K562 (cell line): ENCODE measurements at regions not wholly inside any gene's neighbourhood (a gene's known extent, or its start where the extent isn't known, plus 50 kb on each side); places are given as distances from the start of the nearest gene placed in this dataset.
A peak's percentile ranks its signal among the peaks of the same experiment; 100 is the strongest.

ENCODE experiments used
- ATAC-seq: fragments of 200-7000 bp; cut with Tn5 transposase; 3 replicates; pipeline ENCODE4 v1.9.1; 2020; ENCODE audit warnings: moderate library complexity
- BruUV-seq: library from RNA; stranded (reverse); fragments of 400-500 nt; replicated peaks from 2 replicates; lab custom pipeline; 2021; lab: Mats Ljungman, UMichigan
- CTCF ChIA-PET: fragments of 300-600 bp; formaldehyde crosslinking; extraction: SDS; loops from one replicate; lab custom pipeline; 2021; ENCODE audit warnings: low intra/inter-chr PET ratio; lab: Yijun Ruan, JAX
- POLR2A ChIA-PET: fragments of 300-600, 350-650 bp; sonication (Branson Sonifier 250); formaldehyde crosslinking; extraction: SDS; loops from one replicate; lab custom pipeline; 2021; ENCODE audit warnings: antibody characterized with exemption, inconsistent platforms; lab: Yijun Ruan, JAX
- DNase-seq, 4 experiments: peaks; one replicate each; pipeline versions ENCODE4 v3.0.0 to v3.0.0-alpha.2; 2011 to 2018; ENCODE audit warnings: low spot score in 3 of 4, mixed read lengths in 3 of 4; ENCODE audit errors: extremely low read depth in 1 of 4
- FAIRE-seq: peaks from 2 replicates; lab custom pipeline; 2011; peaks lifted over from hg19 to GRCh38; lab: Jason Lieb, UNC
- H2AFZ ChIP-seq: 2 replicates; pipeline ENCODE4 v1.6.0; 2011; ENCODE audit warnings: low read depth, low read length, control low read depth, inconsistent platforms
- H3K27ac ChIP-seq: fragments of 200-600 bp; 3 replicates; pipeline ENCODE4 v1.8.0; 2011; ENCODE audit warnings: low read depth, mild to moderate bottlenecking, control low read depth, inconsistent platforms, low read length, moderate library complexity, mixed read lengths; ENCODE audit errors: extremely low read depth
- H3K27me3 ChIP-seq, 2 experiments: fragments of 300-600 bp in 1 of 2; 2 replicates in 1 of 2; 3 replicates in 1 of 2; pipeline versions ENCODE4 v1.6.0 to v1.8.0; 2011; ENCODE audit warnings: inconsistent platforms in 2 of 2, low read length in 2 of 2, mild to moderate bottlenecking in 1 of 2, mixed read lengths in 1 of 2, moderate library complexity in 1 of 2; ENCODE audit not compliant: control insufficient read depth in 2 of 2, insufficient read depth in 2 of 2
- H3K36me3 ChIP-seq: fragments of 300-600 bp; 3 replicates; pipeline ENCODE4 v1.8.0; 2011; ENCODE audit warnings: mild to moderate bottlenecking, low read length, inconsistent platforms; ENCODE audit not compliant: control insufficient read depth, insufficient read depth
- H3K4me1 ChIP-seq, 2 experiments: fragments of 200-600 bp in 1 of 2; replicated peaks in 1 of 2; 2 replicates in 1 of 2; 3 replicates in 1 of 2; pipeline versions ENCODE4 v1.5.1 to v1.8.0; 2011; ENCODE audit warnings: inconsistent platforms in 2 of 2, low read length in 2 of 2, mild to moderate bottlenecking in 1 of 2, mixed read lengths in 1 of 2, moderate library complexity in 1 of 2; ENCODE audit not compliant: control insufficient read depth in 2 of 2, insufficient read depth in 2 of 2
- H3K4me2 ChIP-seq: 2 replicates; pipeline ENCODE4 v1.6.1; 2011; ENCODE audit warnings: low read length, control low read depth, inconsistent platforms, mixed read lengths; ENCODE audit not compliant: insufficient read depth
- H3K4me3 ChIP-seq: fragments of 200-600 bp; sonication (generic), shearing (Covaris generic); 2 replicates; pipeline ENCODE4 v1.5.1; 2016; ENCODE audit warnings: control low read depth, inconsistent platforms
- H3K79me2 ChIP-seq: fragments of 200-600 bp; 3 replicates; pipeline ENCODE4 v1.8.0; 2011; ENCODE audit warnings: low read length, inconsistent platforms; ENCODE audit not compliant: control insufficient read depth, insufficient read depth
- H3K9ac ChIP-seq, 2 experiments: 2 replicates each; pipeline versions ENCODE4 v1.6.0 to v1.6.1; 2011; ENCODE audit warnings: low read depth in 2 of 2, low read length in 2 of 2, control low read depth in 1 of 2, inconsistent platforms in 1 of 2, mild to moderate bottlenecking in 1 of 2, mixed read lengths in 1 of 2; ENCODE audit not compliant: insufficient read depth in 1 of 2
- H3K9me1 ChIP-seq: one replicate; pipeline ENCODE4 v1.6.0; 2011; ENCODE audit warnings: inconsistent platforms, mild to moderate bottlenecking, low read length, moderate library complexity; ENCODE audit not compliant: control insufficient read depth, insufficient read depth
- H3K9me3 ChIP-seq: replicated peaks from 2 replicates; pipeline ENCODE4 v1.5.1; 2011; ENCODE audit warnings: low read depth, low read length, inconsistent platforms; ENCODE audit not compliant: control insufficient read depth, insufficient read depth
- H4K20me1 ChIP-seq: replicated peaks from 2 replicates; pipeline ENCODE4 v1.6.1; 2011; ENCODE audit warnings: low read length, inconsistent platforms, mixed read lengths; ENCODE audit not compliant: control insufficient read depth, insufficient read depth
- JUND ChIP-seq, 2 experiments: IDR thresholded peaks; 2 replicates in 1 of 2; 3 replicates in 1 of 2; pipeline ENCODE4 v1.6.1; 2011; ENCODE audit warnings: borderline replicate concordance in 2 of 2, low read depth in 2 of 2, low read length in 2 of 2, improper control_type of control experiment in 1 of 2, missing biosample characterization in 1 of 2, missing genetic modification characterization in 1 of 2, missing genetic modification reagents in 1 of 2
- POLR2G ChIP-seq: fragments of 200-400 bp; formaldehyde crosslinking; IDR thresholded peaks from 2 replicates; pipeline ENCODE4 v1.6.1; 2017; ENCODE audit warnings: low read depth, mild to moderate bottlenecking, antibody characterized with exemption, low read length, moderate library complexity
- PTRF ChIP-seq: fragments of 450-650 bp; IDR thresholded peaks from 2 replicates; pipeline ENCODE4 v1.6.1; 2016; ENCODE audit warnings: mild to moderate bottlenecking, missing genetic modification characterization, missing compliant biosample characterization
- TGIF2 ChIP-seq: sonication (generic); formaldehyde crosslinking; IDR thresholded peaks from 2 replicates; pipeline ENCODE4 v1.8.1; 2022; ENCODE audit warnings: mild to moderate bottlenecking, missing genetic modification reagents, moderate library complexity
- ZNF239 ChIP-seq: fragments of 250-450 bp; sonication (Bioruptor Pico); IDR thresholded peaks from 2 replicates; pipeline ENCODE4 v1.4.0; 2020; ENCODE audit warnings: mild to moderate bottlenecking
- ZNF354B ChIP-seq: fragments of 250-450 bp; sonication (Bioruptor Pico); IDR thresholded peaks from 2 replicates; pipeline ENCODE4 v1.4.0; 2020
- ZNF507 ChIP-seq: conservative IDR thresholded peaks from 2 replicates; pipeline ENCODE4 v1.6.1; 2017; ENCODE audit warnings: missing genetic modification characterization, missing compliant biosample characterization
- WGBS: fragments of 100-300 bp; shearing (Covaris generic); methylation state at CpG from one replicate; pipeline ENCODE4 v1.1.6; 2016; ENCODE audit warnings: low coverage, mixed read lengths; ENCODE audit not compliant: insufficient coverage; ENCODE audit errors: missing lambda C conversion rate; 5-methylcytosine and 5-hydroxymethylcytosine counted together
- in situ Hi-C: fragments of 300-500 bp; cut with MboI; formaldehyde crosslinking; loops from 4 replicates; pipeline ENCODE4 v1.15.0; 2018; ENCODE audit warnings: inconsistent platforms, mixed read lengths
- intact Hi-C: fragments of 100-400 bp; cut with micrococcal nuclease; formaldehyde crosslinking; loops from 2 replicates; pipeline ENCODE4 v1.14.2; 2022
- TF ChIP-seq, protein P1 (sequence below): fragments of 450-650 bp; IDR thresholded peaks from 2 replicates; pipeline ENCODE4 v1.7.0; 2016; ENCODE audit warnings: borderline replicate concordance
- TF ChIP-seq, protein P2 (sequence below): fragments of 250-450 bp; sonication (Bioruptor Pico); IDR thresholded peaks from 2 replicates; pipeline ENCODE4 v1.4.0; 2020; ENCODE audit warnings: mild to moderate bottlenecking, moderate library complexity
- TF ChIP-seq, protein P3 (sequence below): sonication (generic); formaldehyde crosslinking; IDR thresholded peaks from 2 replicates; pipeline ENCODE4 v1.8.0; 2022; ENCODE audit warnings: missing genetic modification reagents, mild to moderate bottlenecking, borderline replicate concordance
- TF ChIP-seq, protein P4 (sequence below): fragments of 450-650 bp; IDR thresholded peaks from 2 replicates; pipeline ENCODE4 v1.6.1; 2017; ENCODE audit warnings: mild to moderate bottlenecking, moderate library complexity

DNA sequence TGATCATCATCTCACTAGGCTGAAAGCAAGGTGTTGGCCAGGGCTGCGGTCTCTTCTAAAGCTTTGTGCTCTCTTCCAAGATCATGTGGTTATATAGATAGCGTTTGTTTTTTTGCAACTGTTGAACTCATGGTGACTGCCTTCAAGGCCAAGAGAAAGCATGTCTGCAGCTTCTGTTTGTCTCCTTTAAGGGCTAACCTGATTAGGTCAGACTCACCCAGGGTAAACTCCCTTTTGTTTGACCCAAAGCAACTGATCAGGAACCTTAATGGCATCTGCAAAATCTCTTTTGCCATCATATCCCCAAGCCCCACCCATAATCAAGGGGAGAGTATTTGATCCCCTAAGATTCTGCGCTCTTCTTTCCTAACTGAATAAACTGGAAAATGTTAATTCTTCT, 72.2 kb upstream of the ALG13 start:
- Histone ChIP-seq H3K9me1 (no peaks in the 10 kb centered on the region), H3K9me3 (no peaks in the 10 kb centered on the region), H3K4me2 (no peak overlapping the region), H3K9ac (no peak overlapping the region), H3K27ac (no peak overlapping the region), H4K20me1 (no peaks in the 10 kb centered on the region), H3K4me1 (no peaks in the 10 kb centered on the region), H3K4me3 (no peak overlapping the region), H3K79me2 (no peaks in the 10 kb centered on the region), H2AFZ (no peak overlapping the region), H3K36me3 (no peaks in the 10 kb centered on the region), H3K27me3 (no peaks in the 10 kb centered on the region)
- intact Hi-C loops (no loop called here), in situ Hi-C loops (no loop called here)
- POLR2A ChIA-PET, result no interaction called here
- no TSS peak for BruUV-seq
- ATAC-seq (no peak; the same call in 2 of the 3 replicates), FAIRE-seq (no peak), DNase-seq (peak in 3 of 4 experiments; percentile 4 to 27 (median 7))
- CTCF ChIA-PET, result no interaction called here
- 10% methylated on average over 3 of the region's 3 CpGs for WGBS
- TF ChIP-seq ZNF507 (tag) (no peak), ZNF354B (no peak), JUND (IDR thresholded peaks at IDR 0.05; ENCODE audit: borderline replicate concordance, low read depth, low read length) (no peak), JUND (tag; IDR thresholded peaks at IDR 0.05; ENCODE audit: borderline replicate concordance, low read depth, low read length) (no peak), TGIF2 (CRISPR knock-in tag) (no peak), ZNF239 (CRISPR knock-in tag) (peak; percentile 39; the same call in 1 of the 2 replicates), POLR2G (no peak), PTRF (tag) (no peak)
- TF ChIP-seq, protein P1, sequence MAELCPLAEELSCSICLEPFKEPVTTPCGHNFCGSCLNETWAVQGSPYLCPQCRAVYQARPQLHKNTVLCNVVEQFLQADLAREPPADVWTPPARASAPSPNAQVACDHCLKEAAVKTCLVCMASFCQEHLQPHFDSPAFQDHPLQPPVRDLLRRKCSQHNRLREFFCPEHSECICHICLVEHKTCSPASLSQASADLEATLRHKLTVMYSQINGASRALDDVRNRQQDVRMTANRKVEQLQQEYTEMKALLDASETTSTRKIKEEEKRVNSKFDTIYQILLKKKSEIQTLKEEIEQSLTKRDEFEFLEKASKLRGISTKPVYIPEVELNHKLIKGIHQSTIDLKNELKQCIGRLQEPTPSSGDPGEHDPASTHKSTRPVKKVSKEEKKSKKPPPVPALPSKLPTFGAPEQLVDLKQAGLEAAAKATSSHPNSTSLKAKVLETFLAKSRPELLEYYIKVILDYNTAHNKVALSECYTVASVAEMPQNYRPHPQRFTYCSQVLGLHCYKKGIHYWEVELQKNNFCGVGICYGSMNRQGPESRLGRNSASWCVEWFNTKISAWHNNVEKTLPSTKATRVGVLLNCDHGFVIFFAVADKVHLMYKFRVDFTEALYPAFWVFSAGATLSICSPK, result no peak
- TF ChIP-seq, protein P2, sequence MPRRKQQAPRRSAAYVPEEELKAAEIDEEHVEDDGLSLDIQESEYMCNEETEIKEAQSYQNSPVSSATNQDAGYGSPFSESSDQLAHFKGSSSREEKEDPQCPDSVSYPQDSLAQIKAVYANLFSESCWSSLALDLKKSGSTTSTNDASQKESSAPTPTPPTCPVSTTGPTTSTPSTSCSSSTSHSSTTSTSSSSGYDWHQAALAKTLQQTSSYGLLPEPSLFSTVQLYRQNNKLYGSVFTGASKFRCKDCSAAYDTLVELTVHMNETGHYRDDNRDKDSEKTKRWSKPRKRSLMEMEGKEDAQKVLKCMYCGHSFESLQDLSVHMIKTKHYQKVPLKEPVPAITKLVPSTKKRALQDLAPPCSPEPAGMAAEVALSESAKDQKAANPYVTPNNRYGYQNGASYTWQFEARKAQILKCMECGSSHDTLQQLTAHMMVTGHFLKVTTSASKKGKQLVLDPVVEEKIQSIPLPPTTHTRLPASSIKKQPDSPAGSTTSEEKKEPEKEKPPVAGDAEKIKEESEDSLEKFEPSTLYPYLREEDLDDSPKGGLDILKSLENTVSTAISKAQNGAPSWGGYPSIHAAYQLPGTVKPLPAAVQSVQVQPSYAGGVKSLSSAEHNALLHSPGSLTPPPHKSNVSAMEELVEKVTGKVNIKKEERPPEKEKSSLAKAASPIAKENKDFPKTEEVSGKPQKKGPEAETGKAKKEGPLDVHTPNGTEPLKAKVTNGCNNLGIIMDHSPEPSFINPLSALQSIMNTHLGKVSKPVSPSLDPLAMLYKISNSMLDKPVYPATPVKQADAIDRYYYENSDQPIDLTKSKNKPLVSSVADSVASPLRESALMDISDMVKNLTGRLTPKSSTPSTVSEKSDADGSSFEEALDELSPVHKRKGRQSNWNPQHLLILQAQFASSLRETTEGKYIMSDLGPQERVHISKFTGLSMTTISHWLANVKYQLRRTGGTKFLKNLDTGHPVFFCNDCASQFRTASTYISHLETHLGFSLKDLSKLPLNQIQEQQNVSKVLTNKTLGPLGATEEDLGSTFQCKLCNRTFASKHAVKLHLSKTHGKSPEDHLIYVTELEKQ (CRISPR knock-in tag), result no peak
- TF ChIP-seq, protein P3, sequence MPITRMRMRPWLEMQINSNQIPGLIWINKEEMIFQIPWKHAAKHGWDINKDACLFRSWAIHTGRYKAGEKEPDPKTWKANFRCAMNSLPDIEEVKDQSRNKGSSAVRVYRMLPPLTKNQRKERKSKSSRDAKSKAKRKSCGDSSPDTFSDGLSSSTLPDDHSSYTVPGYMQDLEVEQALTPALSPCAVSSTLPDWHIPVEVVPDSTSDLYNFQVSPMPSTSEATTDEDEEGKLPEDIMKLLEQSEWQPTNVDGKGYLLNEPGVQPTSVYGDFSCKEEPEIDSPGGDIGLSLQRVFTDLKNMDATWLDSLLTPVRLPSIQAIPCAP (CRISPR knock-in tag), result no peak
- TF ChIP-seq, protein P4, sequence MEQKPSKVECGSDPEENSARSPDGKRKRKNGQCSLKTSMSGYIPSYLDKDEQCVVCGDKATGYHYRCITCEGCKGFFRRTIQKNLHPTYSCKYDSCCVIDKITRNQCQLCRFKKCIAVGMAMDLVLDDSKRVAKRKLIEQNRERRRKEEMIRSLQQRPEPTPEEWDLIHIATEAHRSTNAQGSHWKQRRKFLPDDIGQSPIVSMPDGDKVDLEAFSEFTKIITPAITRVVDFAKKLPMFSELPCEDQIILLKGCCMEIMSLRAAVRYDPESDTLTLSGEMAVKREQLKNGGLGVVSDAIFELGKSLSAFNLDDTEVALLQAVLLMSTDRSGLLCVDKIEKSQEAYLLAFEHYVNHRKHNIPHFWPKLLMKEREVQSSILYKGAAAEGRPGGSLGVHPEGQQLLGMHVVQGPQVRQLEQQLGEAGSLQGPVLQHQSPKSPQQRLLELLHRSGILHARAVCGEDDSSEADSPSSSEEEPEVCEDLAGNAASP, result no peak
